RWPE2 (cell line): ENCODE measurements at regions not wholly inside any gene's neighbourhood (a gene's known extent, or its start where the extent isn't known, plus 50 kb on each side); places are given as distances from the start of the nearest gene placed in this dataset.
"Not testable (repeated sequence)": the region's sequence is repeated elsewhere in the genome, so short reads cannot be mapped to it uniquely, and the experiment has no call there.

Experiments
- ATAC-seq: fragments of 200-7000 bp; cut with Tn5 transposase; 3 replicates; pipeline ENCODE4 v1.9.1; 2021; ENCODE audit warnings: low read depth
- DNase-seq: peaks from one replicate; pipeline ENCODE4 v3.0.0-alpha.2; 2020; ENCODE audit warnings: low spot score
- H3K27ac ChIP-seq: fragments of 450-650 bp; 2 replicates; pipeline ENCODE4 v1.5.1; 2017; ENCODE audit warnings: mild to moderate bottlenecking; ENCODE audit not compliant: poor library complexity, severe bottlenecking
- H3K27me3 ChIP-seq: fragments of 250-450 bp; sonication (Bioruptor Pico); 2 replicates; pipeline ENCODE4 v1.5.1; 2021; ENCODE audit warnings: mild to moderate bottlenecking, moderate library complexity; ENCODE audit not compliant: insufficient read depth, poor library complexity, severe bottlenecking
- H3K36me3 ChIP-seq: fragments of 250-450 bp; sonication (Bioruptor Pico); 2 replicates; pipeline ENCODE4 v1.5.1; 2020; ENCODE audit warnings: low read depth, mild to moderate bottlenecking, moderate library complexity
- H3K4me1 ChIP-seq: fragments of 250-450 bp; sonication (Bioruptor Pico); 2 replicates; pipeline ENCODE4 v1.5.1; 2021; ENCODE audit warnings: mild to moderate bottlenecking, moderate library complexity; ENCODE audit not compliant: insufficient read depth, poor library complexity, severe bottlenecking
- H3K4me3 ChIP-seq: fragments of 250-450 bp; sonication (Bioruptor Pico); 2 replicates; pipeline ENCODE4 v1.5.1; 2021; ENCODE audit warnings: mild to moderate bottlenecking, moderate library complexity; ENCODE audit not compliant: severe bottlenecking
- H3K9me3 ChIP-seq: fragments of 250-450 bp; sonication (Bioruptor Pico); 2 replicates; pipeline ENCODE4 v1.5.1; 2021; ENCODE audit warnings: mild to moderate bottlenecking, moderate library complexity; ENCODE audit not compliant: severe bottlenecking

DNA sequence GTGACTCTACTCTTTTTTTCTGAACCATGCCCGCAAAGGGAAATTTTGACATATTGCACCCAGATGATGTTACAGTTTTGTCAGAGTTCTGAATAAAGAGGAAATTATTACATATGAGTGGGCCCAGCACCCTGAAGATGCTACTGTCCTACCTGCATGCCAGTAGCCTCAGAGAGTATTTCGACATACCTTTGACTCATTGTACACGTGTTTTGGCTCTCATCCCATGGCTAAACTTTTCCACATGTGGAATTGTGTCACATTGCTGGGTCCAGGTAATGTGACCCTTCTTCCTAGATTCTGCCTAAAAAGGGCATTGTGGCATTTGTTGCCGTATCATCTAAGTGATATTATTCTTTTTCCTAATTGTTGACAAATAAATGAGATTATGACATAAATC is 175.7 kb upstream of the BPY2 start:
- not testable (repeated sequence) for H3K4me1 ChIP-seq, DNase-seq, H3K9me3 ChIP-seq, H3K27ac ChIP-seq, H3K4me3 ChIP-seq, H3K36me3 ChIP-seq, H3K27me3 ChIP-seq
- ATAC-seq, result peak; percentile 79

DNA sequence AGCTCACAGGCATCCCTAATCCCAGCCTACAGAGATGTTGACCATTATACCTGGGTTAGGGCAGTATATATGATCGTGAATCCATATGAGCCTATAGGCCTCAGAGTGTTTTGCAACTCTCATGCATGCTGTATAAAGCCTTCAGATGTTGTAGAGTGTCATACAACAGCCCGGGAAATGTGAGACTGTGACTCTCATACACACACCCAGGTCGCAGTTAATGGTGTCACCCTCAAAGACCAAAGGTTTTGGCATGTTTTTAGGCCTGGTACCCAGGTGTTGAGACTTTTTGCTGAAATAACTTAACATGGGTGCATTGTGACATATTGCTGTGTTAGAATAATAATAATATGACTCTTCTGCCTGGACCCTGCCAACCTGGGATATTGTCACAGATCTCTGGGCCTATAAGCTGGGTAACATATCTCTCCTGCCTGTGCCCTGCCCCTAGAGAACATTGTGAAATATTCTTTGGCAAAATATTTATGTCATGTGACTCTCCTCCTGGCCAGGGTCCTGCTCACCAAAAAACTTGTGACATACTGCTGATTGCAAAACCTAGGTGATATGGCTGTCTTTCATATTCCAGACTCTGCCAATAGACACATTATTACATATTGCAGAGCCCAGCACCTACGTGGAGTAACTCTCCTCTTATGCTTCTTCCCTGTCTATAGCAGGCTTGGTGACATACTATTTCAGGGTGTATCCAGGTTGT is 165.1 kb upstream of the BPY2 start:
- H3K9me3 ChIP-seq, H3K36me3 ChIP-seq, ATAC-seq, H3K27ac ChIP-seq, H3K4me3 ChIP-seq, DNase-seq, H3K4me1 ChIP-seq, H3K27me3 ChIP-seq: not testable (repeated sequence)

DNA sequence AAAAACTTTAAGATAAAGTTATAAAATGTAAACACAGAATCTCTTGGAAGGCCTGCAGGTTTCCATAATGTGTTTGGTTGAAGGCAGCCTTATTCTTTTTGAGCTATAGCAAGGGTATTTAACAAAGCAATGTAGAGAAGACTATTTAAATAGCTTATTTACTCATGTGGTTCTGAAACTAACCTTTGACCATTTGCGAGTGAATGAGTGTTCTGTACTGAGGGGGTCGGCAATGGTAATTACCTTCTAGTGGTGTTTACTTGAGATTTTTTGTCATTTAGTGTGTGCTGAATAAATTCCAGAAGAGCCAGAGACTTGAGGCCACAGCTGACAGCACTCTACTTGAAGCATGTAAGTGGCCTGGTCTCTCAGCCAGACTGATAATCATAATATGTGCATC is 161.4 kb upstream of the BPY2 start:
- H3K27me3 ChIP-seq, H3K27ac ChIP-seq, ATAC-seq, H3K4me3 ChIP-seq, H3K4me1 ChIP-seq, DNase-seq, H3K36me3 ChIP-seq, H3K9me3 ChIP-seq: not testable (repeated sequence)

DNA sequence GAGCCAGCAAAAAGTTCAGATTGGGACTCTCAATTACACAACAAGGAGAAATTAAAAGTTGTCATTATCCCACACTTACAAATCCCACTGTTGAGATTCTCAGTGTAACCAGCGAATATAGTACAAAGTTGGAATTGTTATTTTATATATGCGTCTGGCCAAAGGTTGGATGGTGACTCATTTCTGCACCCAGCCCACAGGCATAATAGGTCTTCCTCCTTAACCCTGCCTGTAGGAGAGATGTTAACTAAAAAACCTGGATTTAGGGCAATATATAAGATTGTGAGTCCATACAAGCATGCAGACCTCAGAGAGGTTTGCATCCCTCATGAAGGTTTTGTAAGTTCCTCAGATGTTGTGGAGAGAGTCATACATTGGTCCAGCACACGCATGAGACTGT is 160.2 kb upstream of the BPY2 start:
- H3K27me3 ChIP-seq, H3K36me3 ChIP-seq, H3K27ac ChIP-seq, H3K4me3 ChIP-seq, DNase-seq, H3K9me3 ChIP-seq, H3K4me1 ChIP-seq: not testable (repeated sequence)
- ATAC-seq, result 0 out of 3 replicates have a peak, but pooled peaks have one; percentile 32

DNA sequence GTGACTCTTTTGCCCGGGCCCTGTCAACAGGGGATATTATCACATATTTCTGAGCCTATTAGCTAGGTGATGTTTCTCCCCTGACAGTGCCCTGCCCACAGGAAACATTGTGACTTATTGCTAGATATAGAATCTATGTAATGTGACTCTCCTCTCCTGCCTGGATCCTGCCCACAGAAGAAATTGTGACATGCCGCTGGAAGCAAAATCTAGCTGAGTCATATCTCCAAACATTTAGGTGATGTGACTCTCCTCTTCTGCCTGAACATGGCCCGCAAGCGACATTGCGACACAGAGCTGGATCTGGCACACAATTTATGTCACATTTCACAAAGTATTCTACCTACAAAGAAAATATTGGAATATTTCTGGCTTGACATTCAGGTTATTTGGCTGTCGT is 159.6 kb upstream of the BPY2 start:
- not testable (repeated sequence) for H3K27me3 ChIP-seq, H3K27ac ChIP-seq, DNase-seq, H3K9me3 ChIP-seq, H3K4me3 ChIP-seq, H3K36me3 ChIP-seq, H3K4me1 ChIP-seq
- peak; percentile 57 for ATAC-seq

DNA sequence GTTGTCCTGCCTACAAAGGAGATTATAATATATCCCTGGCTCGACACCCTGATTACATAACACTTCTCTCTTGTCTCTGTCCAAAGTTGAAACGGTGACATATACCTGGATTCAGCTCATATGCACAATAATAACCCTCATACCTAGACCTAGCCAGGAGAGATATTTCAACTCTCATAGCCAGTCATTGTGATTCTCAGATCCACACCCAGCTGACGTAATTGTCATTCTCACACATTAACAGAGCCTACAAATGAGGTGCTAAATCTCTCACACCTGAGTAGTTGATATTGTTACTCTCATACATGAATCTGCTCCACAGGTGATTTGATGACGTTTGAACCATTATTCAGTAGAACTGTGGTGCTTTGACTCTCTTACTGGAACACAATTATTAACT is 156.0 kb upstream of the BPY2 start:
- ATAC-seq, H3K9me3 ChIP-seq, H3K4me1 ChIP-seq, H3K27ac ChIP-seq, H3K36me3 ChIP-seq, H3K4me3 ChIP-seq, H3K27me3 ChIP-seq, DNase-seq: not testable (repeated sequence)

DNA sequence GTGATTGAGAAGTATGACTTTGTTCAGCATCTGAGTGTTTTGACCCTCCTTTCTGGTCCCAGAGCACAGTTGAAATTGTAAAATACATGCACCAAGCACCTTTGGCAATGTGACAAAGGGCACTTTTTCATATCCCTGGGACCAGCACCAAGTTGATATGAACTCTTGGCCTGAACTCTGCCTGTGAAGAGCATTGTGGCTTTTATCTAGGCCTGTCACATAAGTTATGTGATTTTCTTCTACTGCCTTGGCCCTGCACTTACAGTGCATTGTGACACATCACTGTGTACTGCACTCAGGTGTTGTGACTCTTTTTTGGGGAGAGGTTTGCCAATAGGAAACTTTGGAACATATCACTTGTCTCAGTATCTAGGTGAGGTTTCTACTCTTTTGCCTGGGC is 155.5 kb upstream of the BPY2 start:
- not testable (repeated sequence) for ATAC-seq, H3K4me1 ChIP-seq, H3K27me3 ChIP-seq, H3K36me3 ChIP-seq, H3K27ac ChIP-seq, DNase-seq, H3K9me3 ChIP-seq, H3K4me3 ChIP-seq
